Fibroblast of the aortic adventitia (primary cell): ENCODE measurements at regions not wholly inside any gene's neighbourhood (a gene's known extent, or its start where the extent isn't known, plus 50 kb on each side); places are given as distances from the start of the nearest gene placed in this dataset.

ENCODE experiments used
- DNase-seq: peaks from one replicate; pipeline ENCODE4 v3.0.0-alpha.2; 2010; ENCODE audit warnings: low read depth
- H3K4me3 ChIP-seq: 2 replicates; pipeline ENCODE4 v1.5.1; 2011; ENCODE audit warnings: low read depth, mild to moderate bottlenecking, control low read depth, low read length, moderate library complexity
- TF ChIP-seq, protein P1 (sequence below): IDR thresholded peaks from 2 replicates; pipeline ENCODE4 v1.5.1; 2011; ENCODE audit warnings: mild to moderate bottlenecking, low read length, control low read depth, inconsistent platforms; ENCODE audit not compliant: insufficient read depth

DNA sequence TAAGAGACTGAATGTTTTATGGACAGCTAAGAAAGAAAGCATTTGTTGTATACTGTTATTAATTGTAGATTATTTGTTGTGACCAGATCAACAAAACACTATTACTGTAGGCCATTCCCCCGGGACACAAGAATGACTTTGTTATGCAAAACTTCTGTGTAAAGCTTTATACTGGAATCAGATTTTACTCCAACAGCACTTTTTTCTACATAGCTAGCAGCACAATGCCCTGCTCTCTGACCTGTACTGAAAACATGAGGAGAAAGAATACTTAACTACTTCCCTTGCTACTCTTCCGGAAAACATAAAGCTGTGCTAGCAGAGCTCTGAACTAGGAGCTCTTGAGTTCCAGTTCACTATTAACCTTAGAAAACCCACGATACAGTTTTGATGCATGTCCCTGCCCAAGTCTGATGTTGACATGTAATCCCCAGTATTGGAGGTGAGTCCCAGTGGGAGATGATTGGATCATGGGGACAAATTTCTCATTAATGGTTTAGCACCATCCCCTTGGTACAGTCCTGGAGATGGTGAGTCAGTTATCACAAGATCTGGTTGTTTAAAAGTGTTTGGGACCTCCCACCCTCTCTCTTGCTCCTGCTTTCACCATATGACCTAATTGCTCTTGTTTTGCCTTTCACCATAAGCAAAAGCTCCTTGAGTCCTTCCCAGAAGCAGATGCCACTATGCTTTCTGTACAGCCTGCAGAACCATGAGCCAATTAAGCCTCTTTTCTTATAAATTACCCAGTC lies 601.1 kb upstream of the PIK3C3 start:
- DNase-seq = no peak
- H3K4me3 ChIP-seq = no peak overlapping the region
- TF ChIP-seq, protein P1, sequence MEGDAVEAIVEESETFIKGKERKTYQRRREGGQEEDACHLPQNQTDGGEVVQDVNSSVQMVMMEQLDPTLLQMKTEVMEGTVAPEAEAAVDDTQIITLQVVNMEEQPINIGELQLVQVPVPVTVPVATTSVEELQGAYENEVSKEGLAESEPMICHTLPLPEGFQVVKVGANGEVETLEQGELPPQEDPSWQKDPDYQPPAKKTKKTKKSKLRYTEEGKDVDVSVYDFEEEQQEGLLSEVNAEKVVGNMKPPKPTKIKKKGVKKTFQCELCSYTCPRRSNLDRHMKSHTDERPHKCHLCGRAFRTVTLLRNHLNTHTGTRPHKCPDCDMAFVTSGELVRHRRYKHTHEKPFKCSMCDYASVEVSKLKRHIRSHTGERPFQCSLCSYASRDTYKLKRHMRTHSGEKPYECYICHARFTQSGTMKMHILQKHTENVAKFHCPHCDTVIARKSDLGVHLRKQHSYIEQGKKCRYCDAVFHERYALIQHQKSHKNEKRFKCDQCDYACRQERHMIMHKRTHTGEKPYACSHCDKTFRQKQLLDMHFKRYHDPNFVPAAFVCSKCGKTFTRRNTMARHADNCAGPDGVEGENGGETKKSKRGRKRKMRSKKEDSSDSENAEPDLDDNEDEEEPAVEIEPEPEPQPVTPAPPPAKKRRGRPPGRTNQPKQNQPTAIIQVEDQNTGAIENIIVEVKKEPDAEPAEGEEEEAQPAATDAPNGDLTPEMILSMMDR = no peak

- TF ChIP-seq, protein P1 = no peak
- no peak overlapping the region for H3K4me3 ChIP-seq
- no peak for DNase-seq
Measured at GRCh38 chr18:41351430-41351829, 603.6 kb upstream of the PIK3C3 start.

DNA sequence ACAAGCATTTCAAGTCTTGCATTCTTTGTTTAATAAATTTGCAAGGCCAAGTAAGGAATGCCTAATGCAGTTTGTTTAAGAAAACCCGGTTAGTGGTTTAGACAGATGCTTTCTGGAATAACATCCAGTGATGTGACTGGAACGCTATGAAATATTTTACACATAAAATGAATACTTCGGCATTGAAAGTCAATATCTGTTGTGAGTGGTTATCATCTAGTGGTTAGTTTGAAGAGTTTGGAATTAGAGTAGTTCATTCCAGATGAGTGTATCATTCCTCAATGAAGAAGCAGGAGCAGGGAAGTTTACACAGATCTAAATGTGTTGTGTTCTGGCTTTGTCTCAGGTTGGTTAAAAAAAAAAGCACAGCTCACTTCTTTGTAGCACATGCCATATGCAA lies 608.0 kb upstream of the PIK3C3 start:
- H3K4me3 ChIP-seq = no peak overlapping the region
- DNase-seq = no peak
- TF ChIP-seq, protein P1 = no peak

- TF ChIP-seq, protein P1 = no peak
- DNase-seq = no peak
- no peak overlapping the region for H3K4me3 ChIP-seq
Measured at GRCh38 chr18:41343808-41344207, 611.2 kb upstream of the PIK3C3 start.

GRCh38 chr18:41338341-41338740 lies 616.7 kb upstream of the PIK3C3 start:
- DNase-seq = no peak
- TF ChIP-seq, protein P1 = no peak
- no peak overlapping the region for H3K4me3 ChIP-seq

GRCh38 chr18:41331661-41332060 lies 623.4 kb upstream of the PIK3C3 start:
- TF ChIP-seq, protein P1 = no peak
- H3K4me3 ChIP-seq = no peak overlapping the region
- DNase-seq = no peak

DNA sequence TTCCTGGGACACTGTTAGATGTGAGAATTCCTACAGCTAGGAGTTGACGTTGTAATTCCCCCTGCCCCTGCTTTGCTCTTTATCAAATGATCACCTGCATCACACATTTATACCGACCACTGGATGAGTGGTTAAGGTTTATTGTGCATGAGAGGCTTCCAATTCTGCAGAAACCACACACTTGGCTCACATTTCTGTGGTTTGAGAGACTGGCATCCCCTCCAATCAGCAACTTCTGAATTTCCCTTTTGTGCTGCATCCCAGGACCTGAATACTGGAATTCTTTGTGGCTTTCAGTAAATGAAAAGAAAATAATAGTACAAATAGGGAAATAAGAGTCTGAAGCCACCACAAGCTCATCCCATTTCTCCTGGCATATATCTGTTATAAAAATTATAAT lies 628.7 kb upstream of the PIK3C3 start:
- no peak overlapping the region for H3K4me3 ChIP-seq
- TF ChIP-seq, protein P1 = no peak
- DNase-seq = no peak
